ENCODE measurements at regions not wholly inside any gene's neighbourhood (a gene's known extent, or its start where the extent isn't known, plus 50 kb on each side); places are given as distances from the start of the nearest gene placed in this dataset.

GRCh38 chr2:200230716-200231115 lies 75.8 kb upstream of the SPATS2L start:
- Histone ChIP-seq H4K20me1 (ENCODE audit: insufficient read depth, low read length) (no peaks in the 10 kb centered on the region), H3K4me2 (ENCODE audit: low read length) (no peak overlapping the region), H3K79me2 (ENCODE audit: insufficient read depth, low read depth, low read length) (no peaks in the 10 kb centered on the region), H2AFZ (ENCODE audit: low read length) (no peak overlapping the region), H3K9me3 (ENCODE audit: low read length) (no peaks in the 10 kb centered on the region), H3K36me3 (ENCODE audit: insufficient read depth, low read length) (no peaks in the 10 kb centered on the region), H3K9me2 (ENCODE audit: insufficient read depth, low read length) (no peaks in the 10 kb centered on the region), H3K27ac (ENCODE audit: low read depth, low read length, poor library complexity, severe bottlenecking) (no peak overlapping the region), H3K4me1 (ENCODE audit: insufficient read depth, low read length, poor library complexity, severe bottlenecking) (no peaks in the 10 kb centered on the region), H3K4me3 (ENCODE audit: low read depth, low read length, poor library complexity, severe bottlenecking) (no peak overlapping the region)
- no peak for DNase-seq (ENCODE audit: low spot score)
- BruUV-seq (replicated peaks) = no TSS peak
- ChIA-PET POLR2A (no interaction called here), CTCF (ENCODE audit: unreplicated experiment) (no interaction called here)
- intact Hi-C loops (cut with micrococcal nuclease; ENCODE audit: unreplicated experiment) = no loop called here
- TF ChIP-seq, protein P1, sequence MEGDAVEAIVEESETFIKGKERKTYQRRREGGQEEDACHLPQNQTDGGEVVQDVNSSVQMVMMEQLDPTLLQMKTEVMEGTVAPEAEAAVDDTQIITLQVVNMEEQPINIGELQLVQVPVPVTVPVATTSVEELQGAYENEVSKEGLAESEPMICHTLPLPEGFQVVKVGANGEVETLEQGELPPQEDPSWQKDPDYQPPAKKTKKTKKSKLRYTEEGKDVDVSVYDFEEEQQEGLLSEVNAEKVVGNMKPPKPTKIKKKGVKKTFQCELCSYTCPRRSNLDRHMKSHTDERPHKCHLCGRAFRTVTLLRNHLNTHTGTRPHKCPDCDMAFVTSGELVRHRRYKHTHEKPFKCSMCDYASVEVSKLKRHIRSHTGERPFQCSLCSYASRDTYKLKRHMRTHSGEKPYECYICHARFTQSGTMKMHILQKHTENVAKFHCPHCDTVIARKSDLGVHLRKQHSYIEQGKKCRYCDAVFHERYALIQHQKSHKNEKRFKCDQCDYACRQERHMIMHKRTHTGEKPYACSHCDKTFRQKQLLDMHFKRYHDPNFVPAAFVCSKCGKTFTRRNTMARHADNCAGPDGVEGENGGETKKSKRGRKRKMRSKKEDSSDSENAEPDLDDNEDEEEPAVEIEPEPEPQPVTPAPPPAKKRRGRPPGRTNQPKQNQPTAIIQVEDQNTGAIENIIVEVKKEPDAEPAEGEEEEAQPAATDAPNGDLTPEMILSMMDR (conservative IDR thresholded peaks at IDR 0.05; ENCODE audit: low read length) = no peak
- no peak for TF ChIP-seq EZH2phosphoT487 (IDR thresholded peaks at IDR 0.05; ENCODE audit: borderline replicate concordance, low read depth, low read length)

GRCh38 chr2:200235533-200235932 lies 71.0 kb upstream of the SPATS2L start:
- intact Hi-C loops (cut with micrococcal nuclease; ENCODE audit: unreplicated experiment) = no loop called here
- DNase-seq (ENCODE audit: low spot score) = no peak
- POLR2A ChIA-PET = interaction anchor here (0.8 kb wide), 1 partner anchor 22 kb away, joined by 5 read pairs; no protein-coding TSS in a partner anchor

GRCh38 chr2:200239216-200239615 lies 67.3 kb upstream of the SPATS2L start:
- Histone ChIP-seq H3K9me3 (ENCODE audit: low read length) (no peaks in the 10 kb centered on the region), H3K4me1 (ENCODE audit: insufficient read depth, low read length, poor library complexity, severe bottlenecking) (no peaks in the 10 kb centered on the region), H2AFZ (ENCODE audit: low read length) (no peak overlapping the region), H3K79me2 (ENCODE audit: insufficient read depth, low read depth, low read length) (no peaks in the 10 kb centered on the region), H3K4me2 (ENCODE audit: low read length) (no peak overlapping the region), H3K9me2 (ENCODE audit: insufficient read depth, low read length) (no peaks in the 10 kb centered on the region), H3K27ac (ENCODE audit: low read depth, low read length, poor library complexity, severe bottlenecking) (no peak overlapping the region), H3K4me3 (ENCODE audit: low read depth, low read length, poor library complexity, severe bottlenecking) (no peak overlapping the region), H3K36me3 (ENCODE audit: insufficient read depth, low read length) (no peaks in the 10 kb centered on the region), H4K20me1 (ENCODE audit: insufficient read depth, low read length) (no peaks in the 10 kb centered on the region)
- no peak for DNase-seq (ENCODE audit: low spot score)
- TF ChIP-seq EZH2phosphoT487 (IDR thresholded peaks at IDR 0.05; ENCODE audit: borderline replicate concordance, low read depth, low read length) = no peak
- TF ChIP-seq, protein P1 (conservative IDR thresholded peaks at IDR 0.05; ENCODE audit: low read length) = no peak
- BruUV-seq (replicated peaks) = no TSS peak
- POLR2A ChIA-PET = no interaction called here
- CTCF ChIA-PET (ENCODE audit: unreplicated experiment) = no interaction called here
- intact Hi-C loops (cut with micrococcal nuclease; ENCODE audit: unreplicated experiment) = no loop called here

More at GRCh38 chr2:200235533-200235932, 71.0 kb upstream of the SPATS2L start:
- Histone ChIP-seq H3K79me2 (ENCODE audit: insufficient read depth, low read depth, low read length) (no peaks in the 10 kb centered on the region), H2AFZ (ENCODE audit: low read length) (no peak overlapping the region), H3K36me3 (ENCODE audit: insufficient read depth, low read length) (no peaks in the 10 kb centered on the region), H3K4me1 (ENCODE audit: insufficient read depth, low read length, poor library complexity, severe bottlenecking) (no peaks in the 10 kb centered on the region), H3K27ac (ENCODE audit: low read depth, low read length, poor library complexity, severe bottlenecking) (no peak overlapping the region), H3K4me2 (ENCODE audit: low read length) (no peak overlapping the region), H3K9me3 (ENCODE audit: low read length) (no peaks in the 10 kb centered on the region), H4K20me1 (ENCODE audit: insufficient read depth, low read length) (no peaks in the 10 kb centered on the region), H3K9me2 (ENCODE audit: insufficient read depth, low read length) (no peaks in the 10 kb centered on the region), H3K4me3 (ENCODE audit: low read depth, low read length, poor library complexity, severe bottlenecking) (no peak overlapping the region)
- BruUV-seq (replicated peaks) = no TSS peak
- CTCF ChIA-PET (ENCODE audit: unreplicated experiment) = no interaction called here
- TF ChIP-seq, protein P1 (conservative IDR thresholded peaks at IDR 0.05; ENCODE audit: low read length) = no peak
- no peak for TF ChIP-seq EZH2phosphoT487 (IDR thresholded peaks at IDR 0.05; ENCODE audit: borderline replicate concordance, low read depth, low read length)

All from OCI-LY7 (cell line).